ENCODE measurements at regions not wholly inside any gene's neighbourhood (a gene's known extent, or its start where the extent isn't known, plus 50 kb on each side); places are given as distances from the start of the nearest gene placed in this dataset.

GRCh38 chr6:14969126-14969525 is 276.7 kb upstream of the JARID2 start:
- H2BK120ac ChIP-seq (ENCODE audit: low read depth, low read length, poor library complexity, severe bottlenecking): no peak overlapping the region
- H3K23ac ChIP-seq (ENCODE audit: insufficient read length, low read depth, low read length): no peak overlapping the region
- H2BK15ac ChIP-seq (ENCODE audit: low read depth, low read length): no peak overlapping the region
- H2BK12ac ChIP-seq (ENCODE audit: insufficient read length, low read depth, low read length): no peak overlapping the region
- TF ChIP-seq, protein P1, sequence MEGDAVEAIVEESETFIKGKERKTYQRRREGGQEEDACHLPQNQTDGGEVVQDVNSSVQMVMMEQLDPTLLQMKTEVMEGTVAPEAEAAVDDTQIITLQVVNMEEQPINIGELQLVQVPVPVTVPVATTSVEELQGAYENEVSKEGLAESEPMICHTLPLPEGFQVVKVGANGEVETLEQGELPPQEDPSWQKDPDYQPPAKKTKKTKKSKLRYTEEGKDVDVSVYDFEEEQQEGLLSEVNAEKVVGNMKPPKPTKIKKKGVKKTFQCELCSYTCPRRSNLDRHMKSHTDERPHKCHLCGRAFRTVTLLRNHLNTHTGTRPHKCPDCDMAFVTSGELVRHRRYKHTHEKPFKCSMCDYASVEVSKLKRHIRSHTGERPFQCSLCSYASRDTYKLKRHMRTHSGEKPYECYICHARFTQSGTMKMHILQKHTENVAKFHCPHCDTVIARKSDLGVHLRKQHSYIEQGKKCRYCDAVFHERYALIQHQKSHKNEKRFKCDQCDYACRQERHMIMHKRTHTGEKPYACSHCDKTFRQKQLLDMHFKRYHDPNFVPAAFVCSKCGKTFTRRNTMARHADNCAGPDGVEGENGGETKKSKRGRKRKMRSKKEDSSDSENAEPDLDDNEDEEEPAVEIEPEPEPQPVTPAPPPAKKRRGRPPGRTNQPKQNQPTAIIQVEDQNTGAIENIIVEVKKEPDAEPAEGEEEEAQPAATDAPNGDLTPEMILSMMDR (conservative IDR thresholded peaks at IDR 0.05): no peak
- no peak for DNase-seq
- H3K79me2 ChIP-seq (ENCODE audit: insufficient read depth, low read length): no peaks in the 10 kb centered on the region; the same call in 1 of the 2 replicates
- H3K4ac ChIP-seq (ENCODE audit: low read depth, low read length): no peak overlapping the region
- Mint-ChIP-seq H3K27me3 (ENCODE audit: low read depth) (no peaks in the 10 kb centered on the region), H3K27ac (peak overlapping the region in 1 of 3 experiments; percentile 57; a peak in 2 of 7 replicates), H3K36me3 (ENCODE audit: insufficient read depth in 1 of 3, low read depth in 3 of 3) (peaks cover 2 to 8% (median 7%) of the 10 kb centered on the region in 3 experiments; a peak in 4 of 7 replicates), H3K9me3 (peaks cover 0 to 10% of the 10 kb centered on the region in 2 experiments; a peak in 2 of 5 replicates), H3K4me1 (peaks cover 46 to 47% of the 10 kb centered on the region in 2 experiments), H3K4me3 (no peak overlapping the region)
- H2AFZ ChIP-seq (ENCODE audit: low read length): no peak overlapping the region
- H2BK20ac ChIP-seq (ENCODE audit: low read depth, low read length, poor library complexity, severe bottlenecking): no peak overlapping the region
- no peak overlapping the region for H3K4me2 ChIP-seq (ENCODE audit: insufficient read depth, insufficient read length, low read length)
- no peaks in the 10 kb centered on the region for H3K23me2 ChIP-seq (ENCODE audit: insufficient read length, low read depth, low read length, poor library complexity, severe bottlenecking)
- no peak overlapping the region for H2AK5ac ChIP-seq (ENCODE audit: insufficient read length, low read length)
- peaks cover 24% of the 10 kb centered on the region; the same call in 1 of the 2 replicates for H3K4me1 ChIP-seq (ENCODE audit: insufficient read depth, low read length)
- no peaks in the 10 kb centered on the region for H4K20me1 ChIP-seq (ENCODE audit: control insufficient read depth, insufficient read depth, insufficient read length)
- no peak overlapping the region for H3K9ac ChIP-seq (ENCODE audit: extremely low read depth, insufficient read length, low read length)
- peaks cover 2% of the 10 kb centered on the region for H3K79me1 ChIP-seq (ENCODE audit: insufficient read depth, low read depth, low read length, poor library complexity, severe bottlenecking)
- no peak overlapping the region for H3K27ac ChIP-seq (ENCODE audit: insufficient read length, low read depth, low read length)
- no peak overlapping the region for H2BK5ac ChIP-seq (ENCODE audit: insufficient read length, low read length)
- no peak overlapping the region for H4K91ac ChIP-seq (ENCODE audit: insufficient read length, low read depth, low read length)
- no peak overlapping the region for H4K8ac ChIP-seq (replicated peaks; ENCODE audit: insufficient read length, low read depth, low read length)
- H3K18ac ChIP-seq (ENCODE audit: insufficient read length, low read depth, low read length): no peak overlapping the region
- H3K27me3 ChIP-seq (ENCODE audit: insufficient read depth, low read length): no peaks in the 10 kb centered on the region
- H3K9me3 ChIP-seq (ENCODE audit: control insufficient read depth, low read depth, low read length): no peaks in the 10 kb centered on the region
- H4K5ac ChIP-seq (ENCODE audit: insufficient read length, low read depth, low read length): no peak overlapping the region
- no peak overlapping the region for H3T11ph ChIP-seq (ENCODE audit: low read length)
- no peak overlapping the region for H3K56ac ChIP-seq (ENCODE audit: insufficient read length, low read depth, low read length)
- no peak overlapping the region for H3K14ac ChIP-seq (ENCODE audit: insufficient read depth, low read length)
